GM18517 (cell line): ENCODE measurements at regions not wholly inside any gene's neighbourhood (a gene's known extent, or its start where the extent isn't known, plus 50 kb on each side); places are given as distances from the start of the nearest gene placed in this dataset.

ENCODE experiments used
- ATAC-seq: cut with Tn5 transposase; IDR thresholded peaks from one replicate; pipeline ENCODE4 v1.9.1; 2021; ENCODE audit warnings: mild to moderate bottlenecking, moderate library complexity; ENCODE audit not compliant: unreplicated experiment

- no peak for ATAC-seq
Measured at GRCh38 chr14:39946807-39947206, 514.6 kb upstream of the FBXO33 start.

- ATAC-seq, result no peak
Measured at GRCh38 chr14:39939023-39939422, 506.8 kb upstream of the FBXO33 start.

- no peak for ATAC-seq
Measured at GRCh38 chr14:39912192-39913100, 480.2 kb upstream of the FBXO33 start.

- no peak for ATAC-seq
Measured at GRCh38 chr14:39897657-39898056, 465.4 kb upstream of the FBXO33 start.

GRCh38 chr14:39890026-39890425 lies 457.8 kb upstream of the FBXO33 start:
- ATAC-seq, result no peak

- no peak for ATAC-seq
Measured at GRCh38 chr14:39884091-39884490, 451.9 kb upstream of the FBXO33 start.

GRCh38 chr14:39880965-39881364 lies 448.7 kb upstream of the FBXO33 start:
- ATAC-seq, result no peak

- ATAC-seq, result no peak
Measured at GRCh38 chr14:39880106-39880695, 448.0 kb upstream of the FBXO33 start.

GRCh38 chr14:39877577-39878190 lies 445.5 kb upstream of the FBXO33 start:
- ATAC-seq, result no peak

- no peak for ATAC-seq
Measured at GRCh38 chr14:39876916-39877315, 444.7 kb upstream of the FBXO33 start.

GRCh38 chr14:39875028-39875427 lies 442.8 kb upstream of the FBXO33 start:
- ATAC-seq, result no peak

- no peak for ATAC-seq
Measured at GRCh38 chr14:39873791-39874190, 441.6 kb upstream of the FBXO33 start.

- ATAC-seq, result no peak
Measured at GRCh38 chr14:39868949-39869348, 436.7 kb upstream of the FBXO33 start.

GRCh38 chr14:39868251-39868650 lies 436.0 kb upstream of the FBXO33 start:
- no peak for ATAC-seq

GRCh38 chr14:39863441-39863840 lies 431.2 kb upstream of the FBXO33 start:
- no peak for ATAC-seq

GRCh38 chr14:39861696-39862095 lies 429.5 kb upstream of the FBXO33 start:
- no peak for ATAC-seq

- no peak for ATAC-seq
Measured at GRCh38 chr14:39861229-39861600, 429.0 kb upstream of the FBXO33 start.

GRCh38 chr14:39860596-39861228 lies 428.5 kb upstream of the FBXO33 start:
- ATAC-seq, result no peak

GRCh38 chr14:39859314-39859713 lies 427.1 kb upstream of the FBXO33 start:
- ATAC-seq, result no peak

GRCh38 chr14:39857376-39858055 lies 425.3 kb upstream of the FBXO33 start:
- no peak for ATAC-seq

GRCh38 chr14:39853441-39853840 lies 421.2 kb upstream of the FBXO33 start:
- no peak for ATAC-seq
